ENCODE measurements at regions not wholly inside any gene's neighbourhood (a gene's known extent, or its start where the extent isn't known, plus 50 kb on each side); places are given as distances from the start of the nearest gene placed in this dataset.

DNA sequence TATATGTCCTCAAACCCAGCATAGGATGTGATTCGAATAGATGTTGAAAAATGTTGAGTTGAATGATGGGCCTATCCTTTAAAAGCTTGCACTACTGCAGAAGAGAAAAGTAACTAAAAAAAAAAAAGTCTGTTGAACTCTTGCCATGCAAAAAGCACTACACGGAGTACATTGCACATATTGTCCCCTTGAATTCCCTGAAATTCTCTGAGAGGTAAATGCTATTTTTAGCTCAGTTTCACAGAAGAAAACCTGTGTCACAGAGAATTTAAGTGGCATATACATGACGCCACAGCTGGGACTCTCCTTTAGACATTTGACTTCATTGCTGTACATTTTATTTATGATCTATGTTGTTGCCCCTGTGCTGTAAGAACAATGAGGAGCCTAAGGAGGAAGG, 583.8 kb downstream of the SOX6 start:
- TF ChIP-seq POLR2A (IDR thresholded peaks at IDR 0.05; ENCODE audit: low read length) (no peak), GATA1 (IDR thresholded peaks at IDR 0.05; ENCODE audit: low read depth, low read length) (no peak)

Measured in erythroblast (primary cell).